ENCODE measurements at regions not wholly inside any gene's neighbourhood (a gene's known extent, or its start where the extent isn't known, plus 50 kb on each side); places are given as distances from the start of the nearest gene placed in this dataset.

DNA sequence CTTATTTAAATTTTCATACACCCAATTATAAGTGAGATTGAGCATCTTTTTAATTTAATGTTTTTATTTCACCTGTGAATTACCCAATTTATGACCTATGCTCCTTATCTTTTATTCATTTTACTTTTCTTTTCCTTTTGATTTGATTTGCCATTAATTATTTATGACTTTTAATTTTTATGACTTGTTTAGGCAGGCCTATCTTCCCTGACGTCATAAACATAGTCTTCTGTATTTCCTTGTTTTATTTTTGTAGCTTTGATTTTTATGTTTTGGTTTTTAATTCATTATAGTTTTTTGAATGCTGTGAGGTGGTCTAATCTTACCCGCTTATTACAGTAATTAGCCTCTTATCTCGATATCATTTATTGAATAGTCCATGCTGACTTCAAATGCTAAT lies 467.1 kb upstream of the FAR2 start:
- intact Hi-C loops (cut with DNase I, micrococcal nuclease): no loop called here
- ATAC-seq (no peak), DNase-seq (no peak)

DNA sequence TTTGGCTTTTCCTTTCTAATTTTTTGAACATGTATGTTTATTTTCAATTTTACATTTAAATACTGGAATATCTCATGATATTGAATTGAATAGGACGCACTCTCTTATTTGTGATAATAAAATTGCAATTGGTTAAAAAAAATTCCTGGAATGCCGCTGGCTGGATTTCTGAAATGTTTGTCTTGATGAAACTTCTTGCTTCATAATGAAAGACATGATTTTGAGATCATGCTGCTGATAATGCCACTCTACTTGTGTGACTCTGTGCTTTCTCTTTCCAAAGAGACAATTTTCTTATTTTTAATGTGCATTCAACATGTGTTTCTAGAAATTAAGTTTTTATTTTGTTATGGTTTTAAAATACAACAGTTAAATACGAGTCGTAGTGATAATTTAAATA lies 465.7 kb upstream of the FAR2 start:
- no peak for ATAC-seq
- DNase-seq: no peak
- intact Hi-C loops (cut with DNase I, micrococcal nuclease): no loop called here

DNA sequence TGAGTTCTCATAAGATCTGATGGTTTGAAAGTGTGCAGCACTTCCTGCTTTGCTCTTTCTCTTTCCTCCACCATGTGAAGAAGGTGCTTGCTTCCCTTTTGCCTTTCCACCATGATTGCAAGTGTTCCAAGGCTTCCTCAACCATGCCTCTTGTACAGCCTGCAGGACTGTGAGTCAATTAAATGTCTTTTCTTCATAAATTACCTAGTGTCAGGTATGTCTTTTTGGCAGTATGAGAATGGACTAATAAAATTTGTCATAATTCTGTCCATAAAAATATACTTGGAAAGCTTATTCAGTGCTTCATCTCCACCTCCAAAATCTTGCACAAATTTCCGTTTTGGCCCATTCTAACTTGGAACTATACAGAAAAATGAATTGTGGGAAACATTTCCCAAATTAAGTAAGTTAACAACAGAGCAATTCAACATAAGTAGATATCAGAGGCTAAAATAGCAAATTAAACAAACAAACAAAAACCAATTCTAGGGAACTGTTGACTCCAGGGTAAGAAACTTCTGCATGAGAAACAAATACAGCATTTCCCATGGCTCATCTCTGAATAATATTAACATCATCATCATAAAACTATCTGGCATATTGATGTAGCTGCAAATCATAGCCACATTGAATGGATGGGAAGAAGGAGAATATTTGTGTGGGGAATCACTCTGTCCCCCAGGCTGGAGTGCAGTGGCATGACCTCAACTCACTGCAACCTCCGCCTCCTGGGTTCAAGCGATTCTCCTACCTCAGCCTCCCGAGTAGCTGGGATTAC lies 459.5 kb upstream of the FAR2 start:
- ATAC-seq (no peak), DNase-seq (no peak)
- intact Hi-C loops (cut with DNase I, micrococcal nuclease): no loop called here

DNA sequence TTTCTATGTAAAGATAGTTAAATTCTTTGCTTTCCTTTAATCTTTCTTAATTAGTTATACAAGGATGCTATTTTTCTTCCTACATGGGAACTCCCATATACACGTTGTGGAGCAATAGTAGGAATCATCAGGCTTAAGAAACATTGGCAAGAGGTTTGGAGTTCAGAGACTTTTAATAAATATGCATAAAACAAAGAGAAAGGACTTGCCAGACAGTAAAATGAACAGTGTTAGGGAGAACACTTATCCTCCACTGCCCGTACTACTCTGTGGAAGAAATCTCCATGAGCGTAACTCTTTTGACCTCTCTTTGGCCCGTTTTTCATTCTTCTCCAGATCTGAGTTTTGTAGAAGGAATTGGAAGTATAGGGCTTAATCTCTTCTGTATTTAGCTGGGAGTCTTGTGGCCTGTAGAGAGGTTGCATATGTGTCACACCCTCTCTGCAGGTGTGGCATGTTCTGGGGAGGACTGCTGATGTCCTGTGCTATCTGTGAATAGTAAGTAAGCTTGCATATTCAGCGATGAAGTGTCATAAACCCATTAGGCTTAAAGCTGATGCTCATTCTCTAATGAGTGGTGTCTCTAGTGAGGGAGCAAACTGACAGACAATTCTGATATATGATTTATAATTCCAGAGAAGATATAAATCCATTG lies 455.4 kb upstream of the FAR2 start:
- intact Hi-C loops (cut with DNase I, micrococcal nuclease): no loop called here
- ATAC-seq (no peak), DNase-seq (no peak)

GRCh38 chr12:28698553-28698952 lies 450.5 kb upstream of the FAR2 start:
- intact Hi-C loops (cut with DNase I, micrococcal nuclease): no loop called here
- DNase-seq (no peak), ATAC-seq (no peak)

DNA sequence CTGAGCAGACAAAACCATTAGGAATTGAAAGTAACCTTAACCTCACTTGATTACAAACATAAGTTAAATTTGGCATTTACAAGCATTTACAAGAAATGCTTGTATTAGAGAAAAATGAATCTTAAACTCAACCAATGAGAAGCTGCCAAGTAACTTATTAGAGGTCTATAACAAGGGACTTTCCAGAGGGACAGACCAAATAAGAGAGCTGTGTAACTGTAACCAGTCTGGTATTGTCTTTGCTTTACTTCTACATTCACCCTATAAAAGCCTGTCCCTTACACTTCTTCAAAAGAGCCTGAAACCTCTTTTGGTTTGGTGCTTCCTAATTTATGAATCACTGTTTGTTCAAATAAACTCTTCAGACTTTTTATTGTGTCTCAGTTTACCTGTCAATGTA lies 450.0 kb upstream of the FAR2 start:
- intact Hi-C loops (cut with DNase I, micrococcal nuclease): no loop called here
- DNase-seq: no peak
- no peak for ATAC-seq

GRCh38 chr12:28700161-28700560 lies 448.9 kb upstream of the FAR2 start:
- DNase-seq: no peak
- ATAC-seq: no peak
- intact Hi-C loops (cut with DNase I, micrococcal nuclease): no loop called here

GRCh38 chr12:28704477-28705169 lies 444.5 kb upstream of the FAR2 start:
- no peak for ATAC-seq
- DNase-seq: no peak
- intact Hi-C loops (cut with DNase I, micrococcal nuclease): no loop called here

DNA sequence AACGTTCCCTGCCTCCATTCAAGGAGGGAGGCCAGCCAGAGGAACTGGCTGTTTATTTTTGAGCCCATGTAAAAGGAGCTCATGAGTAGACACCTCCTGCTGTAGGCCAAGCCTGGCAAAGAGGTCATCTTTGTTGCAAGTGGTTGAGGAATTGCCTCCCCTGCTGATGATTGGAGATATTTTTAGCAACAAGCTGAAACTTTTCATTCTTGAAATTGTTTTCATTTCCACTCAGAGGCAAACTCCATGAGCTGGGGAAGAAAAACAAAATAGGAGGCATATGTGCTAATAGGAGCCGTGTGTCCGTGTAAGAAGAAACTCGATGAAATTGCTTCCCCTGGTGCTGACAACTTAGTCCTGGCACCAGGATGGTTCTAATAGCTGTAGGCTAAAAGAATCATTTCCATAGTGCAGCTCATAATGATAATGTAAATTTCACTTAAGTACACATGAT lies 440.1 kb upstream of the FAR2 start:
- DNase-seq: no peak
- no peak for ATAC-seq
- intact Hi-C loops (cut with DNase I, micrococcal nuclease): no loop called here

- no peak for DNase-seq
- no peak for ATAC-seq
These were observed 438.9 kb upstream of the FAR2 start for GRCh38 chr12:28709986-28710685.

DNA sequence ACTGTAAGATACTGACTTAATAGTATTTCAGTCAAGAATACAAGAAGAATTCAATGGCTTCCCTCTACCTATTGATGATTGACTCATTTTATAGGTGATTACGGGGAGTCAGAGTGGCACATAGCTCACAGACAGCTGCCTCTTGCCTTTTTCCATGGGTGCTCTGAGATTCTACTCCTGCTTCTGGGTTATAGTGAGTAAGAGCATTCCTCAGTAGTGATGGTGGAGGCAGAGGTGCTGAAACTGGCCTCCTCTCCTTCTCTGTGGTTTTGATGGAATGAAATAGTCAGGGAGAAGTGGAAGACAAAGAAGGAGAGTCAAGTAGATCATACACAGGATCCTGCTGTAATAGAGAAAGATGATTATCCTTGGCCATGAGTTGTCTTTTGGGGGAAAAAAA lies 438.2 kb upstream of the FAR2 start:
- intact Hi-C loops (cut with DNase I, micrococcal nuclease): no loop called here
- no peak for ATAC-seq

More at GRCh38 chr12:28709986-28710685, 438.9 kb upstream of the FAR2 start:
- intact Hi-C loops (cut with DNase I, micrococcal nuclease): no loop called here

DNA sequence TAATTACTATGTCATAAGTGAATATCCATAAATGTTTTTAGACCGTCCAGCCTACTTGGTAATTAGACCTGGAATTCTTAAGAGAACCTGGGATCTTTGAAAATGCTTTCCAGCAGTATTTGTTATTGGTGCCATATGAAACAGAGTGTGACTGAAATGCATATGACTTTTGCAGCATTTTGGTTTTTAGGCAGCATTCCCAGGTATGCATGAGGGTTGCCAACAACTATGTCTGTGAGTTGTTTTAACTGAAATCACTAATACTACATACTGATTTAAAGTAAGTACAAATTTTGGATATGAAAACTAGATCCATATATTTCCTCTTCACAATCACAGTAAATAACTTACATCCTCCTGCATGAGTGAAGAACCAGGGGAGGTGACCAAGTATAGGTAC lies 437.7 kb upstream of the FAR2 start:
- ATAC-seq (no peak), DNase-seq (no peak)
- intact Hi-C loops (cut with DNase I, micrococcal nuclease): no loop called here

More for the DNA sequence above, 438.2 kb upstream of the FAR2 start:
- no peak for DNase-seq

- ATAC-seq (no peak), DNase-seq (no peak)
- intact Hi-C loops (cut with DNase I, micrococcal nuclease): no loop called here
These were observed 406.3 kb upstream of the FAR2 start for GRCh38 chr12:28742791-28743190.

GRCh38 chr12:28746734-28747325 lies 402.2 kb upstream of the FAR2 start:
- ATAC-seq: no peak
- intact Hi-C loops (cut with DNase I, micrococcal nuclease): no loop called here
- DNase-seq: no peak

DNA sequence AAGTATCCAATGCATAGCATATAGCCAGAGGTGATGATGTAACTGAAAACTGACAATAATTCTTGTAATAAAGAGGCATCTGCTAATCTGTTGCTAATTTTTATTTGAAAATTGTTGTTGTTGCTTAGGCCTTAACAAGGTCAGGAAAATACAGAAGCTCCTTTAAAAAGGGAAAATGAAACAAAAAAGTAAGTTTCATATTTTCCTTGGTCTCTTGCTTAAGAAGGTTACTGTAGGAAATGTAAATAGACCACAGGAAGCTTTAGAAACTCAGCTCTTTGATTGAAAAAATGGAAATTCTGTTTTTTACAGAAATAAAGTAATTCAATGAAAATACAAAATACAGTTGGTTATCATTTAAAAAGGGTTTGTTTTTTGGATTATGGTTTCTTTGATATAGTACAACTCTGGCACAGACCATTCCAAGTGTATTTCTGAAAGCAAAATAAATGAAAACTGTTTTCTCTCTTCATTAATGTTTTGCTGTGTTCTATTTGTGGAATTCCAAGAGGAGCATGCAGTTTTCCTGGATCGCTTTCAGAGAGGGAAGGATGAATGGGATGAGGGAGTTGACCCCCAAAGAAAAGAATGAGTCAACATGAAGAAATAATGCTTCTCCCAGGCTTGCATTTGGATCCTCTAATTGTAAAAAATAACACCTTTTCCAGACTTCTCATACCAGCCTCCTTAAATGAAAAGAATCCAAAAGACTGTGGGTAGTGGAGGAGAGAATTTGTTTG lies 398.0 kb upstream of the FAR2 start:
- intact Hi-C loops (cut with DNase I, micrococcal nuclease): no loop called here
- DNase-seq (no peak), ATAC-seq (no peak)

DNA sequence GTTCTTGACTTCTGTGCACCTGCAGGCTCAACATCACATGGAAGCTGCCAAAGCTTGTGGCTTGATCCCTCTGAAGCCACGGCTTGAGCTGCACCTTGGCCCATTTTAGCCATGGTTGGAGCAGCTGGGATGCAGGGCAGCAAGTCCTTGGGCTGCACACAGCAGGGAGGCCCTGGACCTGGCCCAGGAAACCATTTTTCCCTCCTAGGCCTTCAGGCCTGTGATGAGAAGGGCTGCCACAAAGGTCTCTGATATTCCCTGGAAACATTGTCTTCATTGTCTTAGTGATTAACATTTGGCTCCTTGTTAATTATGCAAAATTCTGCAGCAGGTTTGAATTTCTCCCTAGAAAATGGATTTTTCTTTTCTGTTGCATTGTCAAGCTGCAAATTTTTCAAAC lies 394.1 kb upstream of the FAR2 start:
- no peak for ATAC-seq
- intact Hi-C loops (cut with DNase I, micrococcal nuclease): no loop called here

GRCh38 chr12:28759333-28759732 lies 389.7 kb upstream of the FAR2 start:
- no peak for DNase-seq
- no peak for ATAC-seq
- intact Hi-C loops (cut with DNase I, micrococcal nuclease): no loop called here

More for the DNA sequence above, 394.1 kb upstream of the FAR2 start:
- no peak for DNase-seq
